Neural cell (in vitro differentiated cells): ENCODE measurements at regions not wholly inside any gene's neighbourhood (a gene's known extent, or its start where the extent isn't known, plus 50 kb on each side); places are given as distances from the start of the nearest gene placed in this dataset.

Experiments used
- H2AFZ ChIP-seq: fragments of 200-600, 300-800 bp; sonication (generic), shearing (Covaris generic); 2 replicates; pipeline ENCODE4 v1.6.0; 2014; ENCODE audit warnings: low read depth, mild to moderate bottlenecking, antibody characterized with exemption, low read length, moderate library complexity
- H3F3A ChIP-seq: fragments of 200-600 bp; shearing (Covaris generic); 2 replicates; pipeline ENCODE4 v1.6.1; 2016; ENCODE audit warnings: mild to moderate bottlenecking, moderate library complexity, mixed read lengths, antibody characterized with exemption, low read length; ENCODE audit not compliant: insufficient read depth, poor library complexity, severe bottlenecking
- H3K27ac ChIP-seq: fragments of 200-600, 300-800 bp; sonication (generic), shearing (Covaris generic); 2 replicates; pipeline ENCODE4 v1.5.1; 2014; ENCODE audit warnings: mild to moderate bottlenecking, low read length, moderate library complexity
- H3K27me3 ChIP-seq: fragments of 300-800, 200-600 bp; sonication (generic), shearing (Covaris generic); 2 replicates; pipeline ENCODE4 v1.6.0; 2014; ENCODE audit warnings: mild to moderate bottlenecking, low read depth, low read length, moderate library complexity; ENCODE audit not compliant: insufficient read depth
- H3K36me3 ChIP-seq: fragments of 300-800, 200-600 bp; sonication (generic), shearing (Covaris generic); 2 replicates; pipeline ENCODE4 v1.5.1; 2014; ENCODE audit warnings: mild to moderate bottlenecking, antibody characterized with exemption, low read length, moderate library complexity; ENCODE audit not compliant: insufficient read depth
- H3K4me2 ChIP-seq: fragments of 300-800, 200-600 bp; sonication (generic), shearing (Covaris generic); 2 replicates; pipeline ENCODE4 v1.6.0; 2014; ENCODE audit warnings: mild to moderate bottlenecking, low read length
- H3K4me3 ChIP-seq: fragments of 300-800, 200-600 bp; sonication (generic), shearing (Covaris generic); 2 replicates; pipeline ENCODE4 v1.5.1; 2014; ENCODE audit warnings: mild to moderate bottlenecking, low read length, moderate library complexity
- H3K79me2 ChIP-seq: fragments of 200-600 bp; shearing (Covaris generic); replicated peaks from 2 replicates; pipeline ENCODE4 v1.6.0; 2014; ENCODE audit warnings: mild to moderate bottlenecking, low read length, moderate library complexity; ENCODE audit not compliant: insufficient read depth
- H3K9ac ChIP-seq: fragments of 300-800, 200-600 bp; sonication (generic), shearing (Covaris generic); 2 replicates; pipeline ENCODE4 v1.6.1; 2016; ENCODE audit warnings: mild to moderate bottlenecking, low read length, mixed read lengths
- H3K9me2 ChIP-seq: fragments of 200-600 bp; shearing (Covaris generic); 2 replicates; pipeline ENCODE4 v1.6.1; 2016; ENCODE audit warnings: mild to moderate bottlenecking, low read length, mixed read lengths; ENCODE audit not compliant: insufficient read depth
- H3K9me3 ChIP-seq: fragments of 200-600, 300-800 bp; sonication (generic), shearing (Covaris generic); 2 replicates; pipeline ENCODE4 v1.6.1; 2016; ENCODE audit warnings: mild to moderate bottlenecking, mixed run types, low read length, moderate library complexity, mixed read lengths
- H4K20me1 ChIP-seq: fragments of 200-600 bp; shearing (Covaris generic); 2 replicates; pipeline ENCODE4 v1.6.1; 2016; ENCODE audit warnings: mild to moderate bottlenecking, mixed run types; ENCODE audit not compliant: insufficient read depth
- CTCF ChIP-seq: fragments of 450-650 bp; IDR thresholded peaks from 2 replicates; pipeline ENCODE4 v1.5.1; 2014; ENCODE audit warnings: antibody characterized with exemption, mild to moderate bottlenecking, moderate library complexity; ENCODE audit not compliant: poor library complexity, severe bottlenecking
- EP300 ChIP-seq: fragments of 450-650 bp; conservative IDR thresholded peaks from 2 replicates; pipeline ENCODE4 v1.6.1; 2014; ENCODE audit warnings: antibody characterized with exemption, mild to moderate bottlenecking, moderate library complexity; ENCODE audit not compliant: poor library complexity, severe bottlenecking
- EZH2 ChIP-seq: fragments of 200-600, 300-800 bp; shearing (Covaris generic), sonication (generic); IDR thresholded peaks from 2 replicates; pipeline ENCODE4 v1.6.1; 2014; ENCODE audit warnings: antibody characterized with exemption, low read length, borderline replicate concordance, mild to moderate bottlenecking; ENCODE audit not compliant: insufficient read depth, poor library complexity, severe bottlenecking
- MXI1 ChIP-seq: fragments of 450-650 bp; conservative IDR thresholded peaks from 2 replicates; pipeline ENCODE4 v1.6.1; 2014; ENCODE audit warnings: antibody characterized with exemption, mild to moderate bottlenecking; ENCODE audit not compliant: poor library complexity, severe bottlenecking
- POLR2AphosphoS5 ChIP-seq: IDR thresholded peaks from 2 replicates; pipeline ENCODE4 v1.6.1; 2012
- RAD21 ChIP-seq: fragments of 450-650 bp; conservative IDR thresholded peaks from 2 replicates; pipeline ENCODE4 v1.6.1; 2014; ENCODE audit warnings: antibody characterized with exemption, mild to moderate bottlenecking, moderate library complexity
- SMC3 ChIP-seq: fragments of 450-650 bp; conservative IDR thresholded peaks from 2 replicates; pipeline ENCODE4 v1.6.1; 2014; ENCODE audit warnings: antibody characterized with exemption, mild to moderate bottlenecking, moderate library complexity; ENCODE audit not compliant: poor library complexity
- TAF1 ChIP-seq: IDR thresholded peaks from 2 replicates; pipeline ENCODE4 v1.6.1; 2012; ENCODE audit warnings: low read depth
- TF ChIP-seq, protein P1 (sequence below): IDR thresholded peaks from 2 replicates; pipeline ENCODE4 v1.6.1; 2012; ENCODE audit warnings: borderline replicate concordance

DNA sequence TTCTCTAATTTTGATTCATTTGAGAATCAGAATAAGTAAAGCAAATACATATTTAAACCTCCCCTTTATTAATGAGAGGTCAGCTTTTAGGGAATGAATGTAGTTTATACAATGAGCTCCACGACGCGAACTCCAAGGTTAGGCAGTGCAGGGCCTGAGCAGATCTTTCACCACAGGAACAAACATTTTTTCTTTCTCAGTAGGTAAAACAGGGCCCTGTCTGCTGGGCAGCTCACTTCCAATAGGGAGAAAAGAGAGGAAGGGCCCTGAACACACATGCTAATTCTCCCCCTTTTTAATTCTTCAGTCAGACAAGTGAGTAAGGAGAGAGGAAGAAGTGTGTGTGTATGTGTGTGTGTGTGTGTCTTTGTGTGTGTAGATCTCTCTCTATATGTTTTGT lies 682.4 kb upstream of the TMEFF2 start:
- no peak for TF ChIP-seq SMC3
- H3F3A ChIP-seq = no peaks in the 10 kb centered on the region

DNA sequence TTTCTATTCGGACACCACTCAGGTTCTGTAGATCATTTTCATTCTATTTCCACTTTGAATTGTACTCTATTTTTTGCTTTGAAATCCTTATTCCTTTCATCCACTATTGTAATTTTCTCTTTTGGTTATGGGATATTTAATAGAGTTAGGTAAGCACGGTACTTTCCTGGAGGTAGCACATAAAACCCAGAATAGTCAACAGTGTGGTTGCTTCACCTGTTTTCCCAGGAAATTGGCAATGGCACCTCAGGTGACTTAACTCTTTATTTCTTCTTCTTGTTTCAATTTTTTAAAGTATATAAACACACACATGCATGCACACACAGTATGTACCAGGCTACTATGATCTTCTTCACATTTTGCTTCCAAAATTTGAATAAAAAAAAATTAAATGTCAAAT lies 682.0 kb upstream of the TMEFF2 start:
- TF ChIP-seq, protein P1, sequence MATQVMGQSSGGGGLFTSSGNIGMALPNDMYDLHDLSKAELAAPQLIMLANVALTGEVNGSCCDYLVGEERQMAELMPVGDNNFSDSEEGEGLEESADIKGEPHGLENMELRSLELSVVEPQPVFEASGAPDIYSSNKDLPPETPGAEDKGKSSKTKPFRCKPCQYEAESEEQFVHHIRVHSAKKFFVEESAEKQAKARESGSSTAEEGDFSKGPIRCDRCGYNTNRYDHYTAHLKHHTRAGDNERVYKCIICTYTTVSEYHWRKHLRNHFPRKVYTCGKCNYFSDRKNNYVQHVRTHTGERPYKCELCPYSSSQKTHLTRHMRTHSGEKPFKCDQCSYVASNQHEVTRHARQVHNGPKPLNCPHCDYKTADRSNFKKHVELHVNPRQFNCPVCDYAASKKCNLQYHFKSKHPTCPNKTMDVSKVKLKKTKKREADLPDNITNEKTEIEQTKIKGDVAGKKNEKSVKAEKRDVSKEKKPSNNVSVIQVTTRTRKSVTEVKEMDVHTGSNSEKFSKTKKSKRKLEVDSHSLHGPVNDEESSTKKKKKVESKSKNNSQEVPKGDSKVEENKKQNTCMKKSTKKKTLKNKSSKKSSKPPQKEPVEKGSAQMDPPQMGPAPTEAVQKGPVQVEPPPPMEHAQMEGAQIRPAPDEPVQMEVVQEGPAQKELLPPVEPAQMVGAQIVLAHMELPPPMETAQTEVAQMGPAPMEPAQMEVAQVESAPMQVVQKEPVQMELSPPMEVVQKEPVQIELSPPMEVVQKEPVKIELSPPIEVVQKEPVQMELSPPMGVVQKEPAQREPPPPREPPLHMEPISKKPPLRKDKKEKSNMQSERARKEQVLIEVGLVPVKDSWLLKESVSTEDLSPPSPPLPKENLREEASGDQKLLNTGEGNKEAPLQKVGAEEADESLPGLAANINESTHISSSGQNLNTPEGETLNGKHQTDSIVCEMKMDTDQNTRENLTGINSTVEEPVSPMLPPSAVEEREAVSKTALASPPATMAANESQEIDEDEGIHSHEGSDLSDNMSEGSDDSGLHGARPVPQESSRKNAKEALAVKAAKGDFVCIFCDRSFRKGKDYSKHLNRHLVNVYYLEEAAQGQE = no peak
- TF ChIP-seq EP300 (no peak), POLR2AphosphoS5 (no peak), RAD21 (no peak), EZH2 (no peak), MXI1 (no peak), TAF1 (no peak), CTCF (no peak), SMC3 (no peak)
- no peaks in the 10 kb centered on the region for H3K79me2 ChIP-seq
- no peak overlapping the region for H2AFZ ChIP-seq
- no peaks in the 10 kb centered on the region for H4K20me1 ChIP-seq
- H3K4me3 ChIP-seq = no peak overlapping the region
- no peak overlapping the region for H3K9ac ChIP-seq
- H3K36me3 ChIP-seq = no peaks in the 10 kb centered on the region
- no peak overlapping the region for H3K4me2 ChIP-seq
- no peaks in the 10 kb centered on the region for H3K27me3 ChIP-seq
- H3K27ac ChIP-seq = no peak overlapping the region
- no peaks in the 10 kb centered on the region for H3K9me3 ChIP-seq
- no peaks in the 10 kb centered on the region for H3F3A ChIP-seq
- H3K9me2 ChIP-seq = no peaks in the 10 kb centered on the region

More for the DNA sequence above, 682.4 kb upstream of the TMEFF2 start:
- Histone ChIP-seq H3K4me3 (no peak overlapping the region), H3K36me3 (no peaks in the 10 kb centered on the region), H4K20me1 (no peaks in the 10 kb centered on the region), H2AFZ (no peak overlapping the region), H3K4me2 (no peak overlapping the region), H3K79me2 (no peaks in the 10 kb centered on the region), H3K27ac (no peak overlapping the region), H3K9ac (no peak overlapping the region), H3K27me3 (no peaks in the 10 kb centered on the region), H3K9me2 (no peaks in the 10 kb centered on the region), H3K9me3 (no peaks in the 10 kb centered on the region)

DNA sequence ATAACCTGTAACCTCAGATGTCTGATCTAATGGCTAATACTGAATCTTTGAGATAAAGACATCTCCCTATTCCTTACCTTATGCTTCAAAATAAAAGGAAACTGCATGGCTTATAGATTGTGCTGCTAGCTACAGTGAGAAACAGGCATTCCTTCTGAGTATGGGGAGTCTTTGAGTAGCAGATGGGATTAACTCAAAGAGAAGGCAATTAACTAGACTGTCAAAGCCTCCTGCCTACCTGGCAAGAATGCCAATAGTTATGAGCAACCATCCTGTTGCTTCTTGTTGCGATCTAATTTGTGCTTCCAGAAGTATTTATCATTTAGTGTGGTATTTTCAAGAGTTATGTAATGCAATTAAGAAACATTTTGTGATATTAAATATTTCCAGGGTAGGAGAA lies 660.0 kb upstream of the TMEFF2 start:
- Histone ChIP-seq H3K27ac (no peak overlapping the region), H3K4me3 (no peak overlapping the region), H3K9me2 (no peaks in the 10 kb centered on the region), H3K9ac (no peak overlapping the region), H3K9me3 (no peaks in the 10 kb centered on the region), H3K36me3 (no peaks in the 10 kb centered on the region), H2AFZ (no peak overlapping the region), H3K27me3 (no peaks in the 10 kb centered on the region), H3K4me2 (no peak overlapping the region), H3K79me2 (no peaks in the 10 kb centered on the region), H4K20me1 (no peaks in the 10 kb centered on the region), H3F3A (no peaks in the 10 kb centered on the region)
- TF ChIP-seq TAF1 (no peak), MXI1 (no peak), SMC3 (no peak), EZH2 (no peak), POLR2AphosphoS5 (no peak), EP300 (no peak), RAD21 (no peak), CTCF (no peak)
- TF ChIP-seq, protein P1 = no peak
